Endothelial cell (in vitro differentiated cells): ENCODE measurements at regions not wholly inside any gene's neighbourhood (a gene's known extent, or its start where the extent isn't known, plus 50 kb on each side); places are given as distances from the start of the nearest gene placed in this dataset.

ENCODE experiments used
- DNase-seq: peaks from one replicate; pipeline ENCODE4 v3.0.0; 2021; ENCODE audit warnings: low spot score
- H3K27ac Mint-ChIP-seq: one replicate; pipeline ENCODE4 v1.8.0; 2021; ENCODE audit warnings: mixed read lengths, inconsistent platforms; ENCODE audit not compliant: unreplicated experiment
- H3K27me3 Mint-ChIP-seq: one replicate; pipeline ENCODE4 v1.8.0; 2021; ENCODE audit warnings: mild to moderate bottlenecking, moderate library complexity, mixed read lengths, inconsistent platforms; ENCODE audit not compliant: unreplicated experiment
- H3K36me3 Mint-ChIP-seq: one replicate; pipeline ENCODE4 v1.8.0; 2021; ENCODE audit warnings: mild to moderate bottlenecking, low read depth, mixed read lengths, inconsistent platforms; ENCODE audit not compliant: unreplicated experiment
- H3K4me1 Mint-ChIP-seq: one replicate; pipeline ENCODE4 v1.8.0; 2021; ENCODE audit warnings: mild to moderate bottlenecking, mixed read lengths, inconsistent platforms; ENCODE audit not compliant: unreplicated experiment
- H3K4me3 Mint-ChIP-seq: one replicate; pipeline ENCODE4 v1.8.0; 2021; ENCODE audit warnings: mild to moderate bottlenecking, mixed read lengths, inconsistent platforms; ENCODE audit not compliant: unreplicated experiment
- H3K9me3 Mint-ChIP-seq: one replicate; pipeline ENCODE4 v1.8.0; 2021; ENCODE audit warnings: mixed read lengths, inconsistent platforms; ENCODE audit not compliant: unreplicated experiment
- CTCF ChIP-seq: fragments of 200-600 bp; sonication (generic); IDR thresholded peaks from one replicate; pipeline ENCODE4 v1.5.0; 2021; ENCODE audit warnings: antibody characterized with exemption; ENCODE audit not compliant: unreplicated experiment

DNA sequence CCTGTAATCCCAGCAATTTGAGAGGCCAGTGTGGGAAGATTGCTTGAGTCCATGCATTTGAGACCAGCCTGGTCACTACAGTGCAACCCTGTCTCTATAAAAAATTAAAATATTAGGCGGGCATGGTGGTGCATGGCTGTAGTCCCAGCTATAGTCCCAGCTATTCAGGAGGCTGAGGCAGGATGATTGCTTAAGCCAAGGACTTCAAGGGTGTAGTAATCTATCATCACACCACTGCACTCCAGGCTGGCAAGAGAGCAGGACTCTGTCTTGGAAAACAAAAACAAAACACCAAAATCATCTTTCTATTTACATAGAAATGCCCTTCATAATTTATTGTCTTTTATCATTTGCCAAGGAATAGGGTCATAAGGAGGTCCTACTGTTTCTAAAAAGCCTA lies 1274.1 kb upstream of the NCAM2 start:
- H3K9me3 Mint-ChIP-seq, result no peaks in the 10 kb centered on the region
- no peak overlapping the region for H3K4me3 Mint-ChIP-seq
- H3K4me1 Mint-ChIP-seq, result no peaks in the 10 kb centered on the region
- no peak for DNase-seq
- no peaks in the 10 kb centered on the region for H3K27me3 Mint-ChIP-seq
- H3K27ac Mint-ChIP-seq, result no peak overlapping the region
- no peaks in the 10 kb centered on the region for H3K36me3 Mint-ChIP-seq
- TF ChIP-seq CTCF, result no peak

GRCh38 chr21:19731251-19731650 lies 1267.0 kb upstream of the NCAM2 start:
- Mint-ChIP-seq H3K27ac (no peak overlapping the region), H3K9me3 (no peaks in the 10 kb centered on the region), H3K27me3 (peaks cover 3% of the 10 kb centered on the region), H3K4me3 (no peak overlapping the region), H3K4me1 (no peaks in the 10 kb centered on the region), H3K36me3 (no peaks in the 10 kb centered on the region)
- no peak for TF ChIP-seq CTCF
- no peak for DNase-seq

- TF ChIP-seq CTCF, result no peak
- no peak overlapping the region for H3K27ac Mint-ChIP-seq
These were observed 1238.4 kb upstream of the NCAM2 start for GRCh38 chr21:19759836-19760235.

GRCh38 chr21:19767546-19767945 lies 1230.7 kb upstream of the NCAM2 start:
- DNase-seq, result no peak
- H3K9me3 Mint-ChIP-seq, result no peaks in the 10 kb centered on the region
- no peaks in the 10 kb centered on the region for H3K36me3 Mint-ChIP-seq
- no peak for TF ChIP-seq CTCF
- no peaks in the 10 kb centered on the region for H3K27me3 Mint-ChIP-seq
- no peak overlapping the region for H3K27ac Mint-ChIP-seq
- no peaks in the 10 kb centered on the region for H3K4me1 Mint-ChIP-seq
- no peak overlapping the region for H3K4me3 Mint-ChIP-seq

More at GRCh38 chr21:19759836-19760235, 1238.4 kb upstream of the NCAM2 start:
- no peaks in the 10 kb centered on the region for H3K9me3 Mint-ChIP-seq
- DNase-seq, result no peak
- no peaks in the 10 kb centered on the region for H3K4me1 Mint-ChIP-seq
- no peaks in the 10 kb centered on the region for H3K36me3 Mint-ChIP-seq
- no peak overlapping the region for H3K4me3 Mint-ChIP-seq
- no peaks in the 10 kb centered on the region for H3K27me3 Mint-ChIP-seq

DNA sequence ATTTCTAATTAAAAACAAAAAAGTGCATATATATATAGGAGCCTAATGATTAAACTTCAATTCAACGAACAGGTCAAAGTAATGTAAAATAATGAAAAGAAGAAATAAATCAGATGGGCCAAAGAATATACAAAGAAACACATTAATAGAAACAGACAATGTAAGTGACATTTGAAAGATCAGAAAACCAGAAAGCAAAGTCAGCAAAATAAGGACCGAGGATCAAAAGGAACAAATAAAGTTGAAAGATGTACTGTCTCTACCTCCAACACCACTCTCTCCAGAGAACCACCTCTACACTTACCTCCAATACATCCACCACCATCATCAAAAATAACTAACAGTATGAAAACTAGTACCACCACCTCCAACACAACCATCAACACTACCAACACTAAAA lies 1226.3 kb upstream of the NCAM2 start:
- Mint-ChIP-seq H3K36me3 (no peaks in the 10 kb centered on the region), H3K27me3 (no peaks in the 10 kb centered on the region), H3K4me1 (no peaks in the 10 kb centered on the region), H3K4me3 (no peak overlapping the region), H3K27ac (no peak overlapping the region), H3K9me3 (no peaks in the 10 kb centered on the region)
- TF ChIP-seq CTCF, result no peak
- DNase-seq, result no peak
